GM20000 (cell line): ENCODE measurements at regions not wholly inside any gene's neighbourhood (a gene's known extent, or its start where the extent isn't known, plus 50 kb on each side); places are given as distances from the start of the nearest gene placed in this dataset.

Experiments used
- DNase-seq: peaks from one replicate; pipeline ENCODE4 v3.0.0; 2012; ENCODE audit warnings: low spot score
- TF ChIP-seq, protein P1 (sequence below): IDR thresholded peaks from 2 replicates; pipeline ENCODE4 v1.5.1; 2012; ENCODE audit warnings: mild to moderate bottlenecking, control low read depth; ENCODE audit errors: extremely low read depth, missing control alignments

DNA sequence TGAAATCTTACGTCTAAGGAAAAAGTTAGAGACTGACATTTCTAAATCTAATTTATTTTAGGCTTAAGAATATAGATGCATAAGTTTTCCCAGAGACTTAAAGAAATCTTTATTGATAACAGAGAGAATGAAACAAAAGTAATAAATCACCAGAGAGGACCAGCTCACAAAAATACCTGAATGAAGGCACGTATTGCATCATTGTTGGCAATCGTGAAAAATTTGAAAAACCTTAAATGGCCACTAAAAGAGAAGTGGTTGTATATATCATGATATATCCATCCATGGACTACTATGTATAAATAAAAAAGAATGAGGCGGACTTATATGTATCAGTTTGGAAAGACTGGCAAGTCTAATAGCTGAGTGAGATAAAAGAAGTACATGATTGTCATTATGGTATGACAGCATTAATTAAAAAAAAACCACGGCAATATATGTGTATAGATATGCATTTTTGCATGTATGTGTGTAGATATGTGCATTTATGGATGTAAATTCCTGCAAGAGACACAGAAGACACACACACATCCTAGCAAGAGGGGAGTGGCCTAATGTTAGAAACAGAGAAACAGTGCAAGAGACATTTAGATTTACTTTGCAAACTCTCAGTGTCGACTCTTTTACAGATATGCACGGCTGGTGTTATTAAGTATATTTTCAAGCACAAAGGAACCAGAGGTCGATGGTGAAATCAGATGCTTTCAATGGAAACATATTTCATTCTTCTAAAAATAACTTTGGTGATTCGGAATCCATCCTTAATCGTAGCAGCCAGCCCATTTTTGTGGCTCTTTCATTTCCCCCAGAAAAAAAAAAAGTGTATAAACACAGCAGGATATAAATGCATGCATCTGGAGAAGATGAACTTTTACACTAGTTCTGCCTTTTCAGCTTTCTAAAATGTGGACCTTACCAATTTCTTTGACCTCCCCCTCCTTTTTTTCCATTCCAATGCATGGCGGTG, 156.1 kb upstream of the SALL4 start:
- TF ChIP-seq, protein P1, sequence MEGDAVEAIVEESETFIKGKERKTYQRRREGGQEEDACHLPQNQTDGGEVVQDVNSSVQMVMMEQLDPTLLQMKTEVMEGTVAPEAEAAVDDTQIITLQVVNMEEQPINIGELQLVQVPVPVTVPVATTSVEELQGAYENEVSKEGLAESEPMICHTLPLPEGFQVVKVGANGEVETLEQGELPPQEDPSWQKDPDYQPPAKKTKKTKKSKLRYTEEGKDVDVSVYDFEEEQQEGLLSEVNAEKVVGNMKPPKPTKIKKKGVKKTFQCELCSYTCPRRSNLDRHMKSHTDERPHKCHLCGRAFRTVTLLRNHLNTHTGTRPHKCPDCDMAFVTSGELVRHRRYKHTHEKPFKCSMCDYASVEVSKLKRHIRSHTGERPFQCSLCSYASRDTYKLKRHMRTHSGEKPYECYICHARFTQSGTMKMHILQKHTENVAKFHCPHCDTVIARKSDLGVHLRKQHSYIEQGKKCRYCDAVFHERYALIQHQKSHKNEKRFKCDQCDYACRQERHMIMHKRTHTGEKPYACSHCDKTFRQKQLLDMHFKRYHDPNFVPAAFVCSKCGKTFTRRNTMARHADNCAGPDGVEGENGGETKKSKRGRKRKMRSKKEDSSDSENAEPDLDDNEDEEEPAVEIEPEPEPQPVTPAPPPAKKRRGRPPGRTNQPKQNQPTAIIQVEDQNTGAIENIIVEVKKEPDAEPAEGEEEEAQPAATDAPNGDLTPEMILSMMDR: no peak
- no peak for DNase-seq

DNA sequence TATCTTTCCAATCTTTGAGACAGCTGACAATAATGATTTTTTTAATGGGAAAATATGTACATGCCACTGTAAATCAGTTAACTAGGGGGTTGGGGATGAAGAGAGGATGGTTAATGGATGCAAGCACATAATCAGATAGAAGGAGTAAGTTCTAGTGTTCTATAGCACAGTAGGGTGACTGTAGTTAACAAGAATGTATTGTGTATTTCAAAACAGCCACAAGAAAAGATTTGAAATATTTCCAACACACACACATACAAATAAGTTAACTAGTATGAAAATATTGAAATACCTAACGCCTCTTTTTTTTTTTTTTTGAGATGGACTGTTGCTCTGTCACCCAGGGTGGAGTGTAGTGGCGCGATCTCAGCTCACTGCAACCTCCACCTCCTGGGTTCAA, 153.4 kb upstream of the SALL4 start:
- DNase-seq: no peak
- TF ChIP-seq, protein P1: no peak

DNA sequence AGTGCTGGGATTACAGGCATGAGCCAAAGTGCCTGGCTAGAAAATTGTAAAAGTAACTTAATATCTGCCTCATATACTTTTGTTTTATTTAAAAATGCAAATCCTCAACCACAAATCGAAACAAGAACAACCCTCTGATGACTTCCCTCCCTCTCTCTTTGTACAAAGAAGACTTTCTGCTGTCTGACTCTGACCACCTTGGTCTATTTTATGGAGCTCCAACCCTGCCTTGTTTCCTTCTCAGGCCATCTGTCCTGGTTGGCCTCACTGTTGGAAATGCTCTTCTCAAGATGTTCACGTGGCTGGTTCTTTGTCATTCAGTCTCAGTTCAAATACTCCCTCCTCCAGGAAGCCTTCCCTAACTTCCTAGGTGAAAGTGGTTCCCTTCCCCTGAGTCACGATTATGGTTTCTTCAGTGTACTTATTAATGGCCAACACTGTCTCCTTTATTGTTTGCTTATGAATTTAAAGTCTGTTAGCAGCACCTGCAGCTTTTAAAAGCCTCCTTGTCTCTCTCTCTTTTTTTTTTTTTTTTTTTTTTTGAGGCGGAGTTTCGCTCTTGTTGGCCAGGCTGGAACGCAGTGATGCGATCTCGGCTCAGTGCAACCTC, 151.5 kb upstream of the SALL4 start:
- TF ChIP-seq, protein P1: no peak

DNA sequence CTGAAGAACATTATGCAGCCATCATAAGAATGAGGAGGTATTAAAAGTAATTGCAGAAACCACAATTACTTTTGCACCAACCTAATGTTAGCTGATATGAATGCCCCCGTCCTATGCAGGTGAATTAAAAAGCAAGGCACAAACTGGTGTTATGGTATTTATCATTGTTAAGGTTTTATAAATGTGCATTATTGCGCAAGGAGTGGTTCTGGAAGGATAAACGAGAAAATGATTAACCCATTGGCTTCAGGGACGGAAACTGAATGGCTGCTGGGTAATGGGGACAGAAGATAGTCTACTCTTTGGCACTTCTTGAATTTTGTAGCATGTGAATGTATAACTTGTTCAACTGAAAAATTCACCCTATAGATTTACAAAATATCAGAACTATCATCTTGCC, 148.6 kb upstream of the SALL4 start:
- DNase-seq: no peak

More for the DNA sequence above, 151.5 kb upstream of the SALL4 start:
- DNase-seq: no peak

DNA sequence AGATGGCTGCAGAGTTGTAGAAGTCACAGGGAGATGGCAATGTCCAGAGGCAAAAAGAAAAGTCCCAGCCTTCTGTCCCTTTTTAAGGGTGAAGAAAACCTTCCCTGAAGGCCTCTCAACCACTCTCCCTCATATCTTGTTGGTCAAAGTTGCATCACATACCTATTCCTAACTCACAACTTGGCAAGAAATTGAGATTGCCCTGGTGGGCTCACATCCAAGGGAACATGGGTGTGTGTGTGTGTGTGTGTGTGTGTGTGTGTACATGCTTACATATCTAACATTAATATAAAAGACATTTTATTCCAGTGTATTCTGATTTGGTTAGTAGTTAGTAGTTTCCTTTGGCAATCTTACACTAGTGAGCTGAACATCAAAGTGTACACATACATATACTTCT, 144.3 kb upstream of the SALL4 start:
- TF ChIP-seq, protein P1: no peak
- DNase-seq: no peak

More for the DNA sequence above, 148.6 kb upstream of the SALL4 start:
- TF ChIP-seq, protein P1: no peak

DNA sequence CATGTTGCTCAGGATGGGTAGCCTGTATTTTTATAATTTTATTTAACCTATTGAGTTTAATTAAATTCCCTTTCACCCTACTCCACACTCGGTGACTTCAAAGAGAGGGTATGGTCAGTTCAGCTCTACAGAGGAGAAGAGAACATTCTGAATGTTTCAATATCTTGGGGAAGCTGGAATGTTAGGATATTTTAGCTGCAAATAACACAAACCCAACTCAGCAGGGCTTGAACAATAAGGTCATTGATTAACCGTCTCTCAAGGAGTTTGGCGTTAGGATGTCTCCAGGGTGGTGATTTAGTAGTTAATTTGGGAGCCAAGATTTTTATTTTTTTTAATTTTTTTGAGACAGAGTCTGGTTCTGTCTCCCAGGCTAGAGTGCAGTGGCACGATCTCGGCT, 143.6 kb upstream of the SALL4 start:
- TF ChIP-seq, protein P1: no peak
- DNase-seq: no peak

DNA sequence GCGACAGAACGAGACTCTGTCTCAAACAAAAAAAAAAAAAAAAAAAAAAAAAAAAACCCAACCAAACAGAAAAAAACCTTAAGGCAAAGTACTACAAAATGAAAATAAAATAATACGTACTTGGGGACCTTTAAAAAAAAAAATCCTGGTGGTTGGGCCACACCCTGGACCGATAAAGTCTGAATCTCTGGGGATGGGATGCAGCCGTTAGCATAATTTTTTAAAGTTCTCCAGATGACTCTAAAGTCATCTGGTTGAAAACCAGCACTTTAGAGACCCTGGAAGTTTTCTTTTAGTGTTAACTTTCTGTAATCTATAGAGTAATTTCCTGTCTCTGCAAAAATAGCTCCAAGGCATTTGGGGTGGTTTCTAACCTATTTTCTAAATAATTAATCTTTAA, 142.9 kb upstream of the SALL4 start:
- no peak for DNase-seq
- TF ChIP-seq, protein P1: no peak
